DMS79 (cell line): ENCODE measurements at regions not wholly inside any gene's neighbourhood (a gene's known extent, or its start where the extent isn't known, plus 50 kb on each side); places are given as distances from the start of the nearest gene placed in this dataset.

Experiments used
- DNase-seq: peaks from one replicate; lab custom pipeline; 2025; lab: John Stamatoyannopoulos, UW

- no peak for DNase-seq
Measured at GRCh38 chr5:175034924-175035323, 310.5 kb downstream of the MSX2 start.

GRCh38 chr5:175032741-175033151, 308.4 kb downstream of the MSX2 start:
- DNase-seq: no peak

- no peak for DNase-seq
Measured at GRCh38 chr5:175032013-175032412, 307.6 kb downstream of the MSX2 start.

GRCh38 chr5:175027390-175027789, 303.0 kb downstream of the MSX2 start:
- DNase-seq: no peak

- DNase-seq: no peak
Measured at GRCh38 chr5:175025077-175025476, 300.7 kb downstream of the MSX2 start.

- no peak for DNase-seq
Measured at GRCh38 chr5:175021841-175022625, 297.7 kb downstream of the MSX2 start.

- no peak for DNase-seq
Measured at GRCh38 chr5:175021321-175021720, 296.9 kb downstream of the MSX2 start.

- no peak for DNase-seq
Measured at GRCh38 chr5:175015028-175015685, 290.8 kb downstream of the MSX2 start.

GRCh38 chr5:175013251-175013650, 288.9 kb downstream of the MSX2 start:
- no peak for DNase-seq

GRCh38 chr5:175012267-175012666, 287.9 kb downstream of the MSX2 start:
- DNase-seq: no peak

GRCh38 chr5:175003531-175003930, 279.1 kb downstream of the MSX2 start:
- DNase-seq: no peak

GRCh38 chr5:175001876-175002645, 277.7 kb downstream of the MSX2 start:
- no peak for DNase-seq

GRCh38 chr5:175001311-175001710, 276.9 kb downstream of the MSX2 start:
- no peak for DNase-seq

- no peak for DNase-seq
Measured at GRCh38 chr5:174999581-174999980, 275.2 kb downstream of the MSX2 start.

- DNase-seq: no peak
Measured at GRCh38 chr5:174998131-174998730, 273.8 kb downstream of the MSX2 start.

- no peak for DNase-seq
Measured at GRCh38 chr5:174997688-174998087, 273.3 kb downstream of the MSX2 start.

- DNase-seq: no peak
Measured at GRCh38 chr5:174996941-174997340, 272.6 kb downstream of the MSX2 start.

- no peak for DNase-seq
Measured at GRCh38 chr5:174995827-174996226, 271.4 kb downstream of the MSX2 start.

GRCh38 chr5:174991847-174992246, 267.5 kb downstream of the MSX2 start:
- no peak for DNase-seq

- DNase-seq: no peak
Measured at GRCh38 chr5:174990909-174991308, 266.5 kb downstream of the MSX2 start.

GRCh38 chr5:174987443-174988012, 263.1 kb downstream of the MSX2 start:
- DNase-seq: no peak

- no peak for DNase-seq
Measured at GRCh38 chr5:174984863-174985262, 260.5 kb downstream of the MSX2 start.
